Gastroesophageal sphincter (tissue), 3 donors: ENCODE measurements at regions not wholly inside any gene's neighbourhood (a gene's known extent, or its start where the extent isn't known, plus 50 kb on each side); places are given as distances from the start of the nearest gene placed in this dataset.

Experiments used
- EP300 ChIP-seq: sonication (generic); formaldehyde crosslinking; IDR thresholded peaks from one replicate; pipeline ENCODE4 v1.6.1; 2017; ENCODE audit warnings: antibody characterized with exemption, mild to moderate bottlenecking
- POLR2A ChIP-seq, 2 donors: fragments of 450-650 bp; IDR thresholded peaks; one replicate each; pipeline ENCODE4 v1.6.1; 2017; ENCODE audit warnings: antibody characterized with exemption in 2 of 2, mild to moderate bottlenecking in 2 of 2, moderate library complexity in 1 of 2
- POLR2AphosphoS5 ChIP-seq: sonication (generic); formaldehyde crosslinking; IDR thresholded peaks from one replicate; pipeline ENCODE4 v1.6.1; 2017; ENCODE audit warnings: antibody characterized with exemption
- TF ChIP-seq, protein P1 (sequence below), 4 experiments: fragments of 200-600 bp in 2 of 4; fragments of 450-650 bp in 2 of 4; sonication (generic) in 1 of 4; IDR thresholded peaks; one replicate each; pipeline ENCODE4 v1.5.1; 2017 to 2019; ENCODE audit warnings: antibody characterized with exemption in 4 of 4, mild to moderate bottlenecking in 2 of 4, moderate library complexity in 2 of 4

- TF ChIP-seq POLR2A (IDR thresholded peaks at IDR 0.05) (no peak), EP300 (no peak), POLR2AphosphoS5 (no peak)
- TF ChIP-seq, protein P1, sequence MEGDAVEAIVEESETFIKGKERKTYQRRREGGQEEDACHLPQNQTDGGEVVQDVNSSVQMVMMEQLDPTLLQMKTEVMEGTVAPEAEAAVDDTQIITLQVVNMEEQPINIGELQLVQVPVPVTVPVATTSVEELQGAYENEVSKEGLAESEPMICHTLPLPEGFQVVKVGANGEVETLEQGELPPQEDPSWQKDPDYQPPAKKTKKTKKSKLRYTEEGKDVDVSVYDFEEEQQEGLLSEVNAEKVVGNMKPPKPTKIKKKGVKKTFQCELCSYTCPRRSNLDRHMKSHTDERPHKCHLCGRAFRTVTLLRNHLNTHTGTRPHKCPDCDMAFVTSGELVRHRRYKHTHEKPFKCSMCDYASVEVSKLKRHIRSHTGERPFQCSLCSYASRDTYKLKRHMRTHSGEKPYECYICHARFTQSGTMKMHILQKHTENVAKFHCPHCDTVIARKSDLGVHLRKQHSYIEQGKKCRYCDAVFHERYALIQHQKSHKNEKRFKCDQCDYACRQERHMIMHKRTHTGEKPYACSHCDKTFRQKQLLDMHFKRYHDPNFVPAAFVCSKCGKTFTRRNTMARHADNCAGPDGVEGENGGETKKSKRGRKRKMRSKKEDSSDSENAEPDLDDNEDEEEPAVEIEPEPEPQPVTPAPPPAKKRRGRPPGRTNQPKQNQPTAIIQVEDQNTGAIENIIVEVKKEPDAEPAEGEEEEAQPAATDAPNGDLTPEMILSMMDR (IDR thresholded peaks at IDR 0.05): no peak
These were observed 571.3 kb upstream of the TBX3 start for GRCh38 chr12:115255257-115255656.
